NT2/D1 (cell line): ENCODE measurements at regions not wholly inside any gene's neighbourhood (a gene's known extent, or its start where the extent isn't known, plus 50 kb on each side); places are given as distances from the start of the nearest gene placed in this dataset.

Source experiments
- SUZ12 ChIP-seq: IDR thresholded peaks from 2 replicates; pipeline ENCODE4 v1.6.1; 2011; ENCODE audit not compliant: insufficient read length, insufficient read depth; ENCODE audit errors: extremely low read depth
- YY1 ChIP-seq: IDR thresholded peaks from 2 replicates; pipeline ENCODE4 v1.6.1; 2011; ENCODE audit not compliant: insufficient read length, insufficient read depth
- ZNF274 ChIP-seq: IDR thresholded peaks from 2 replicates; pipeline ENCODE4 v1.6.1; 2011; ENCODE audit warnings: mild to moderate bottlenecking, low read depth, low read length

GRCh38 chr2:223108351-223109050 lies 56.5 kb downstream of the KCNE4 start:
- no peak for TF ChIP-seq YY1
- TF ChIP-seq ZNF274, result no peak
- TF ChIP-seq SUZ12, result no peak
